ENCODE measurements at regions not wholly inside any gene's neighbourhood (a gene's known extent, or its start where the extent isn't known, plus 50 kb on each side); places are given as distances from the start of the nearest gene placed in this dataset.

- Histone ChIP-seq H3K27me3 (ENCODE audit: control insufficient read depth in 1 of 2, insufficient read depth in 2 of 2, low read length in 2 of 2) (no peaks in the 10 kb centered on the region), H3K36me3 (ENCODE audit: insufficient read depth, low read length) (no peaks in the 10 kb centered on the region), H3K9me3 (ENCODE audit: control insufficient read depth in 1 of 2, insufficient read depth in 1 of 2, low read length in 2 of 2) (no peaks in the 10 kb centered on the region), H3K4me3 (ENCODE audit: low read length) (no peak overlapping the region), H3K27ac (ENCODE audit: low read depth in 1 of 2, low read length in 2 of 2) (no peak overlapping the region), H3K4me1 (ENCODE audit: insufficient read depth, low read length) (no peaks in the 10 kb centered on the region)
- ChIA-PET POLR2A (no interaction called here), CTCF (no interaction called here)
- H3K27ac Mint-ChIP-seq = no peak overlapping the region
- H3K4me1 Mint-ChIP-seq (ENCODE audit: low read depth) = no peaks in the 10 kb centered on the region
- no peaks in the 10 kb centered on the region for H3K36me3 Mint-ChIP-seq (ENCODE audit: low read depth)
- peaks cover 5% of the 10 kb centered on the region for H3K27me3 Mint-ChIP-seq
- TF ChIP-seq CTCF (IDR thresholded peaks at IDR 0.05) = no peak
- DNase-seq = no peak
- intact Hi-C loops (cut with DNase I, micrococcal nuclease) = no loop called here
- no peaks in the 10 kb centered on the region for H3K9me3 Mint-ChIP-seq
- ATAC-seq (ENCODE audit: poor library complexity) = no peak
- H3K4me3 Mint-ChIP-seq = no peak overlapping the region
These were observed 497.5 kb downstream of the MAFB start for GRCh38 chr20:40191573-40191972.

- ChIA-PET POLR2A (no interaction called here), CTCF (no interaction called here)
- TF ChIP-seq CTCF (IDR thresholded peaks at IDR 0.05) = no peak
- Mint-ChIP-seq H3K4me3 (no peak overlapping the region), H3K9me3 (no peaks in the 10 kb centered on the region), H3K27ac (no peak overlapping the region), H3K36me3 (ENCODE audit: low read depth) (no peaks in the 10 kb centered on the region), H3K27me3 (peaks cover 5% of the 10 kb centered on the region), H3K4me1 (ENCODE audit: low read depth) (no peaks in the 10 kb centered on the region)
- H3K4me3 ChIP-seq (ENCODE audit: low read length) = no peak overlapping the region
- no peaks in the 10 kb centered on the region for H3K36me3 ChIP-seq (ENCODE audit: insufficient read depth, low read length)
- DNase-seq = no peak
- no peak for ATAC-seq (ENCODE audit: poor library complexity)
- no peak overlapping the region for H3K27ac ChIP-seq (ENCODE audit: low read depth in 1 of 2, low read length in 2 of 2)
- intact Hi-C loops (cut with DNase I, micrococcal nuclease) = no loop called here
- no peaks in the 10 kb centered on the region for H3K27me3 ChIP-seq (ENCODE audit: control insufficient read depth in 1 of 2, insufficient read depth in 2 of 2, low read length in 2 of 2)
- no peaks in the 10 kb centered on the region for H3K4me1 ChIP-seq (ENCODE audit: insufficient read depth, low read length)
- no peaks in the 10 kb centered on the region for H3K9me3 ChIP-seq (ENCODE audit: control insufficient read depth in 1 of 2, insufficient read depth in 1 of 2, low read length in 2 of 2)
These were observed 499.4 kb downstream of the MAFB start for GRCh38 chr20:40189621-40190020.

DNA sequence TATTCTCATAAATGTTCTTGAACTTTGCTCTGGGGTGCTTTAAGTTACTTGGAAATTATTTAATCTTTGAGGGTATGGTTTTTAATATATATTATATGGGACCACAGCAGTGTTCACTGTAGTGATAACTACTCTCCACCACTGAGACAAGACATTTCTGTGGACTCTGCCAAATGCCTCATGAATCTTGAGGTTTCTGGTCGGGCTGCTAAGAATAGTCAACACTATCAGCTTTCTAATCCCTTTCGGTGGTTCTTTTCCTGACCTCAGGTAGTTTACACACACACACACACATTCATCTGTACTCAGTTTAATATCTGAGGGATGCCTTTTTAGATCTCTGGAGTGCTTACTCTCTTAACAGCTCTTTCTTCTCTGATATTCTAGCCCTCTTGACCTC lies 500.7 kb downstream of the MAFB start:
- ATAC-seq (ENCODE audit: poor library complexity) = no peak
- TF ChIP-seq CTCF (IDR thresholded peaks at IDR 0.05) = no peak
- Mint-ChIP-seq H3K27ac (no peak overlapping the region), H3K36me3 (ENCODE audit: low read depth) (no peaks in the 10 kb centered on the region), H3K4me1 (ENCODE audit: low read depth) (no peaks in the 10 kb centered on the region), H3K27me3 (peaks cover 5% of the 10 kb centered on the region), H3K4me3 (no peak overlapping the region), H3K9me3 (no peaks in the 10 kb centered on the region)
- H3K36me3 ChIP-seq (ENCODE audit: insufficient read depth, low read length) = no peaks in the 10 kb centered on the region
- ChIA-PET CTCF (no interaction called here), POLR2A (no interaction called here)
- no peak for DNase-seq
- no peaks in the 10 kb centered on the region for H3K4me1 ChIP-seq (ENCODE audit: insufficient read depth, low read length)
- no peak overlapping the region for H3K4me3 ChIP-seq (ENCODE audit: low read length)
- intact Hi-C loops (cut with DNase I, micrococcal nuclease) = no loop called here
- H3K9me3 ChIP-seq (ENCODE audit: control insufficient read depth in 1 of 2, insufficient read depth in 1 of 2, low read length in 2 of 2) = no peaks in the 10 kb centered on the region
- H3K27me3 ChIP-seq (ENCODE audit: control insufficient read depth in 1 of 2, insufficient read depth in 2 of 2, low read length in 2 of 2) = no peaks in the 10 kb centered on the region
- H3K27ac ChIP-seq (ENCODE audit: low read depth in 1 of 2, low read length in 2 of 2) = no peak overlapping the region
